SK-N-MC (cell line): ENCODE measurements at regions not wholly inside any gene's neighbourhood (a gene's known extent, or its start where the extent isn't known, plus 50 kb on each side); places are given as distances from the start of the nearest gene placed in this dataset.

ENCODE experiments used
- EZH2 ChIP-seq: fragments of 200-600 bp; sonication (generic); IDR thresholded peaks from one replicate; pipeline ENCODE4 v1.6.1; 2017; ENCODE audit warnings: antibody characterized with exemption
- POLR2AphosphoS5 ChIP-seq: IDR thresholded peaks from 2 replicates; pipeline ENCODE4 v1.6.1; 2012; ENCODE audit warnings: mild to moderate bottlenecking, low read depth, low read length, borderline replicate concordance

DNA sequence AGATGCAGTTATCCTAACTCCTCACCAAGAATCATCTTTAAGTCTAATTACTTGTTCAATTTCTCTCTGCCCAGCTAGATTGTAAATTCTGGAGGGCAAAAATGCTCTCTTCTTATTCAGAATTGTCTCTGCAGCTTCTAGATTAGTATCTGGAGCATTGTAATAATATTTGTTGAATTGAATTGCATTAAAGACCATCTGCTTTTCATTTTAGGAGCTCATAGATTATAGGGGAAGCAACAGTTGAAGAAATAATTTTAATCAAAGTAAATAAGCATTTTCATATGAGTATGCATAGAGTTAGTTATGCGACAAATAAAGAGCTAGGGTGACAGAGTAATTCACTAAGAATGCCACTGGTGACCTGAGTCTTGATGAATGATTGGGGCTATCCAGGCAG lies 222.8 kb downstream of the SPRY2 start:
- TF ChIP-seq POLR2AphosphoS5 (no peak), EZH2 (no peak)
